Lower leg skin (tissue), 3 donors: ENCODE measurements at regions not wholly inside any gene's neighbourhood (a gene's known extent, or its start where the extent isn't known, plus 50 kb on each side); places are given as distances from the start of the nearest gene placed in this dataset.

ENCODE experiments used
- CTCF ChIP-seq, 3 donors: fragments of 450-650 bp; IDR thresholded peaks; one replicate each; pipeline ENCODE4 v1.5.1; 2016; ENCODE audit warnings: antibody characterized with exemption in 3 of 3, mild to moderate bottlenecking in 3 of 3, moderate library complexity in 2 of 3
- POLR2A ChIP-seq, 2 donors: fragments of 450-650 bp; IDR thresholded peaks; one replicate each; pipeline ENCODE4 v1.6.1; 2016 to 2017; ENCODE audit warnings: antibody characterized with exemption in 2 of 2, mild to moderate bottlenecking in 1 of 2, moderate library complexity in 1 of 2

DNA sequence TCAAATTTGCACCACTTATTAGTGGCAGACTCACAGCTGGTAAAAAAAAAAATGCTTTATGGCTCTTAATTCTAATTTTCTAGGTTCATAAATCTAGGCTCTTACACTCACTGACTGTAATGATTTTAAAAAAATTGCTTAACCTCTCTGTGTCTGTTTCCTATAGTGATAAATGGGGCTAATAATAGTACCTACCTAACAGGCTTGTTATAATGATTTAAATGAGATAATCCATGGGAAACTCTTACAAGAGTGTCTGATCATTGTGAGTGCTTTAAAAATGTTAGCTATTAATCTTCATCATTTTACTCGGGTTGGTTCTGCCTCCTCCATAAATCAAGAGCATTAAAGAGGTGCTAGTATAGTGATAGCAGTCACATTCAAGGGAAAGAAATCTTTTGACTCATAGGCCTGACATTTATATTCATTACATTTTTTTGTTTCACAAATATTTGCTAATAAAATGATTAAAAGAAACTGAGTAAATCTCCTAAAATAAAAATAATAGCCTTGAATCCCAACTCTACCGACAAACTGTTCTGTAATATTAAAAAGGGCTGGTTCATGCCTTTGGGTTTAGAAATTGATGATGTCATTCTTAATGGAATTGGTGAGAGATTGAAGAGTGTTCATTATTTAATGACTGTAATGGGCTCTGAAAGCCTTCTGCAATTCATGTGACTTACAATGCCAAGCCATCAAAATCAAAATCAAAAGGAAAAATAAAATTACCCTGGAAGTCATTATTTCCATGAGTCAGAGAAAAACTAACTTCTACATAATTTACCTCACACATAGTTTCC is 93.9 kb upstream of the PALMD start:
- TF ChIP-seq CTCF (IDR thresholded peaks at IDR 0.05) (no peak), POLR2A (IDR thresholded peaks at IDR 0.05) (no peak)
